Loucy (cell line): ENCODE measurements at regions not wholly inside any gene's neighbourhood (a gene's known extent, or its start where the extent isn't known, plus 50 kb on each side); places are given as distances from the start of the nearest gene placed in this dataset.

Experiments
- H2AFZ ChIP-seq: fragments of 200-600 bp; sonication (generic); 2 replicates; pipeline ENCODE4 v1.6.0; 2016; ENCODE audit warnings: antibody characterized with exemption, mild to moderate bottlenecking, low read length, moderate library complexity
- H3F3A ChIP-seq: fragments of 200-600 bp; 2 replicates; pipeline ENCODE4 v1.6.0; 2016; ENCODE audit warnings: antibody characterized with exemption, low read depth, mild to moderate bottlenecking
- H3K27me3 ChIP-seq: fragments of 200-600 bp; sonication (generic); 2 replicates; pipeline ENCODE4 v1.6.1; 2014; ENCODE audit warnings: low read length, mild to moderate bottlenecking; ENCODE audit not compliant: insufficient read depth, poor library complexity, severe bottlenecking
- H3K36me3 ChIP-seq: fragments of 200-600 bp; sonication (generic); 2 replicates; pipeline ENCODE4 v1.6.1; 2016; ENCODE audit warnings: low read length; ENCODE audit not compliant: insufficient read depth
- H3K4me1 ChIP-seq: fragments of 200-600 bp; sonication (generic); 2 replicates; pipeline ENCODE4 v1.5.1; 2014; ENCODE audit warnings: low read length, mild to moderate bottlenecking; ENCODE audit not compliant: insufficient read depth, poor library complexity, severe bottlenecking
- H3K4me2 ChIP-seq: fragments of 200-600 bp; sonication (generic); 2 replicates; pipeline ENCODE4 v1.6.0; 2014; ENCODE audit warnings: antibody characterized with exemption, low read length, low read depth, mild to moderate bottlenecking; ENCODE audit not compliant: poor library complexity, severe bottlenecking
- H3K4me3 ChIP-seq: fragments of 200-600 bp; sonication (generic); 2 replicates; pipeline ENCODE4 v1.5.1; 2014; ENCODE audit warnings: low read length, mild to moderate bottlenecking, mixed read lengths; ENCODE audit not compliant: poor library complexity, severe bottlenecking
- H3K79me2 ChIP-seq: fragments of 200-600 bp; sonication (generic); 2 replicates; pipeline ENCODE4 v1.6.1; 2014; ENCODE audit warnings: low read length; ENCODE audit not compliant: insufficient read depth
- H3K9ac ChIP-seq: fragments of 200-600 bp; sonication (generic); 2 replicates; pipeline ENCODE4 v1.6.0; 2014; ENCODE audit warnings: mild to moderate bottlenecking, low read depth, low read length, moderate library complexity; ENCODE audit not compliant: poor library complexity, severe bottlenecking
- H3K9me2 ChIP-seq: fragments of 200-600 bp; sonication (generic); replicated peaks from 2 replicates; pipeline ENCODE4 v1.6.1; 2016; ENCODE audit warnings: low read depth, low read length, mixed read lengths
- H3K9me3 ChIP-seq: fragments of 200-600 bp; sonication (generic); 2 replicates; pipeline ENCODE4 v1.6.1; 2014; ENCODE audit warnings: mild to moderate bottlenecking, antibody characterized with exemption, low read length, low read depth; ENCODE audit not compliant: insufficient read depth
- H4K20me1 ChIP-seq: fragments of 200-600 bp; sonication (generic); 2 replicates; pipeline ENCODE4 v1.6.0; 2014; ENCODE audit warnings: antibody characterized with exemption, low read length, mild to moderate bottlenecking; ENCODE audit not compliant: insufficient read depth, poor library complexity, severe bottlenecking
- EZH2phosphoT487 ChIP-seq: fragments of 200-600 bp; IDR thresholded peaks from 2 replicates; pipeline ENCODE4 v1.6.1; 2018; ENCODE audit warnings: antibody characterized with exemption, mild to moderate bottlenecking, moderate library complexity, borderline replicate concordance
- TF ChIP-seq, protein P1 (sequence below): fragments of 200-600 bp; sonication (generic); conservative IDR thresholded peaks from 2 replicates; pipeline ENCODE4 v1.5.1; 2014; ENCODE audit warnings: mild to moderate bottlenecking, antibody characterized with exemption, low read length

DNA sequence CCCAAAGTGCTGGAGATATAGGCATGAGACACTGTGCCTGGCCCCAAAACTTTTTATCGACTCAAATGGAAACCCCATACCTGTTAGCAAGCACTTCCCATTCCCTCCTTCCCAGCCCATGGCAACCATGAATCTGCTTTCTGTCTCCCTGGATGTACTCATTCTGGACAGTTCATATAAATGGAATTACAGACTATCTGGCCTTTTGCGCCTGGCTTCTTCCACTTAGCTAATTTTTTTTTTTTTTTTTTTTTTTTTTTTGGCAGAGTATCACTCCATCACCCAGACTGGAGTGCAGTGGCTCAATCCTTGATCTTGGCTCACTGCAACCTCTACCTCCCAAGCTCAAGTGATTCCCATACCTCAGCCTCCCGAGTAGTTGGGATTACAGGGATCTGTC, 134.5 kb upstream of the MED13L start:
- H3K36me3 ChIP-seq = no peaks in the 10 kb centered on the region

DNA sequence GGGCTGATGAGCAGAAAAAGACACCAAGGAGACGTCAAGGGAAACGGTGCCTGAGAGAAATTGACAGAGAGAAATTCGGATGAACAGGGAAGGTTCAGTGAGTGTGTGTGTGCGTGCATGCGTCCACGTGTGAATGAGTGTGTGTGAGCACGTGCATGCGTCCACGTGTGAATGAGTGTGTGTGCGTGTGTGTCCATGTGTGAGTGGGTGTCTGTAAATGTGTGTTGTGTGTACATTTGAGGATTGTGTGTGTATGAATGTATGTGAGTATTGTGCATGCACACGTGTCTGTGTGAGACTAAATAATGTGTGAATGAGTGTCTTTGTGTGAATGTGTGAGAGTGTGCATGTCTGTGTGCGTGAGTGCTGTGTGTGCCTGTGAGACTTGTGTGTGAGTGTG, 137.4 kb upstream of the MED13L start:
- H3F3A ChIP-seq = no peaks in the 10 kb centered on the region
- H3K9ac ChIP-seq = no peak overlapping the region
- H3K36me3 ChIP-seq = no peaks in the 10 kb centered on the region
- no peak overlapping the region for H3K4me3 ChIP-seq
- H3K79me2 ChIP-seq = no peaks in the 10 kb centered on the region
- H3K9me3 ChIP-seq = no peaks in the 10 kb centered on the region
- H2AFZ ChIP-seq = no peak overlapping the region
- H4K20me1 ChIP-seq = no peaks in the 10 kb centered on the region
- TF ChIP-seq, protein P1, sequence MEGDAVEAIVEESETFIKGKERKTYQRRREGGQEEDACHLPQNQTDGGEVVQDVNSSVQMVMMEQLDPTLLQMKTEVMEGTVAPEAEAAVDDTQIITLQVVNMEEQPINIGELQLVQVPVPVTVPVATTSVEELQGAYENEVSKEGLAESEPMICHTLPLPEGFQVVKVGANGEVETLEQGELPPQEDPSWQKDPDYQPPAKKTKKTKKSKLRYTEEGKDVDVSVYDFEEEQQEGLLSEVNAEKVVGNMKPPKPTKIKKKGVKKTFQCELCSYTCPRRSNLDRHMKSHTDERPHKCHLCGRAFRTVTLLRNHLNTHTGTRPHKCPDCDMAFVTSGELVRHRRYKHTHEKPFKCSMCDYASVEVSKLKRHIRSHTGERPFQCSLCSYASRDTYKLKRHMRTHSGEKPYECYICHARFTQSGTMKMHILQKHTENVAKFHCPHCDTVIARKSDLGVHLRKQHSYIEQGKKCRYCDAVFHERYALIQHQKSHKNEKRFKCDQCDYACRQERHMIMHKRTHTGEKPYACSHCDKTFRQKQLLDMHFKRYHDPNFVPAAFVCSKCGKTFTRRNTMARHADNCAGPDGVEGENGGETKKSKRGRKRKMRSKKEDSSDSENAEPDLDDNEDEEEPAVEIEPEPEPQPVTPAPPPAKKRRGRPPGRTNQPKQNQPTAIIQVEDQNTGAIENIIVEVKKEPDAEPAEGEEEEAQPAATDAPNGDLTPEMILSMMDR = no peak
- TF ChIP-seq EZH2phosphoT487 = no peak
- no peaks in the 10 kb centered on the region for H3K9me2 ChIP-seq
- H3K27me3 ChIP-seq = no peaks in the 10 kb centered on the region
- no peak overlapping the region for H3K4me2 ChIP-seq
- no peaks in the 10 kb centered on the region for H3K4me1 ChIP-seq

More for the DNA sequence above, 134.5 kb upstream of the MED13L start:
- H3K79me2 ChIP-seq = no peaks in the 10 kb centered on the region
- no peaks in the 10 kb centered on the region for H3K27me3 ChIP-seq
- no peaks in the 10 kb centered on the region for H3F3A ChIP-seq
- H2AFZ ChIP-seq = no peak overlapping the region
- TF ChIP-seq EZH2phosphoT487 = no peak
- TF ChIP-seq, protein P1 = no peak
- H4K20me1 ChIP-seq = no peaks in the 10 kb centered on the region
- no peak overlapping the region for H3K9ac ChIP-seq
- no peak overlapping the region for H3K4me2 ChIP-seq
- no peaks in the 10 kb centered on the region for H3K9me2 ChIP-seq
- no peaks in the 10 kb centered on the region for H3K9me3 ChIP-seq
- no peaks in the 10 kb centered on the region for H3K4me1 ChIP-seq
- no peak overlapping the region for H3K4me3 ChIP-seq

DNA sequence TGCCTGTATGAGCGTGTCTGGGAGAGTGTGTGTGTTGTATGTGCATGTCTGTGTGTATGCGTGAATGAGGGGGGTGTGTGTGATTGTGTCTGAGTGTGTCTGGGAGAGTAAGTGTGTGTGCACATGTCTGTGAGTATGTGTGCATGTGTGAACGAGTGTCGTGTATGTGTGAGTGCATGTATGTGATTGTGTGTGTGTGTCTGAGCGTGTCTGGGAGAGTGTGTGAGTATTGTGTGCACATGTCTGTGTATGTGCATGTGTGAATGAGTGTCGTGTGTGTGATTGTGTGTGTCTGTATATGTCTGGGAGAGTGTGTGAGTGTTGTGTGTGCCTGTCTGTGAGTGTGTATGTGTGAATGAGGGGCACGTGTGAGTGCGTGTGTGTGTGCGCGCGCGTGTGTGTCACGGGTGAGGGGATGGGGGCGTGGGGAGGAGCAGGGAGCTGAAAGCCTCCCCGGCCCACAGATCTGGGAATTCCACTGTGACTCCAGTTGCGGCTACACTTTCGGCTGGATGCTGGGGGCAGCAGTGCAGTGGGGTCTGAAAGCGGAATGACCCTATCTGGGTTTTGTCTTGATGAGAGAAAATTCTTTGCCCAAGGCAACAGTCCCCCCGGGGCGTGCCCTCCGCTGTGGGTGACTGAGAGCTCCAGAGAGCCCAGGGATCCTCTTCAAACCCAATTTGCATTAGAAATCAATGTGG, 138.1 kb upstream of the MED13L start:
- H3K4me2 ChIP-seq = no peak overlapping the region
- no peaks in the 10 kb centered on the region for H3K27me3 ChIP-seq
- H3K4me3 ChIP-seq = no peak overlapping the region
- TF ChIP-seq, protein P1 = no peak
- TF ChIP-seq EZH2phosphoT487 = no peak
- no peaks in the 10 kb centered on the region for H3K9me2 ChIP-seq
- H2AFZ ChIP-seq = no peak overlapping the region
- H3K36me3 ChIP-seq = no peaks in the 10 kb centered on the region
- H3K9me3 ChIP-seq = no peaks in the 10 kb centered on the region
- H3K4me1 ChIP-seq = no peaks in the 10 kb centered on the region
- H4K20me1 ChIP-seq = no peaks in the 10 kb centered on the region
- H3F3A ChIP-seq = no peaks in the 10 kb centered on the region
- H3K79me2 ChIP-seq = no peaks in the 10 kb centered on the region
- no peak overlapping the region for H3K9ac ChIP-seq
